ENCODE measurements at regions not wholly inside any gene's neighbourhood (a gene's known extent, or its start where the extent isn't known, plus 50 kb on each side); places are given as distances from the start of the nearest gene placed in this dataset.

DNA sequence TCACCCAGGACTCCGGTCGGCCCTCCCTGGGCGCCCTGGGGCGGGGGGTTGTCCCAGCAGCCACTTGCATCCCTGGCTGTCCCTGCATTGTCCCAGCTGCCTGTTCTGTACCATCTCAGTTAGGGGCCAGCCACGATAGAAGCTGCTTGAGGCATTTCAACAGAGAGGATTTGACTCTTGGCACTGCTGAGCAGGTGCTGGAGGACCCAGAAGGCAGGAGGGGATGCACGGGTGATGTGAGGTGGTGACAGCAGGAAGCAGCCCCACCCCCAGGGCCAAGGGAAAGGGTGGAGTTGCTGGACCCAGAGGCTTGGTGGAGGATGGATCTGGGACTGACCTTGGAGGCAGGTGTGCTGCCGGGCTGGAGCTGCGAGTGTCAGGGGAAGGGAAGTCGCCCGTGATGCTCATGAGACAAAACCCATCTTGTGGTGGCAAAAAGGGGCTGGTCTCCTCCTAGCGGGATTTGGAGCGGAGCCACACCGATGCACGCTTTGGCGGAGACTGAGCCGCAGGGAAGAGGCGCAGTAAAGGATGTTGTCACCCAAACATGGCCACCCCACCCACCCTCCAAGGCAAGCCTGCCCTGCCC, 188.0 kb upstream of the GSE1 start:
- H3K27ac ChIP-seq (ENCODE audit: low read length), result no peak overlapping the region

GRCh38 chr16:85426806-85427205, 186.3 kb upstream of the GSE1 start:
- H3K27ac ChIP-seq (ENCODE audit: low read length), result no peak overlapping the region
- no CpG with 5 or more reads among the region's 2 CpGs for WGBS (ENCODE audit: insufficient coverage, low lambda C conversion rate)
- H3K27me3 ChIP-seq (ENCODE audit: control insufficient read depth, insufficient read depth, low read length), result no peaks in the 10 kb centered on the region
- peaks cover 10% of the 10 kb centered on the region for H3K9me3 ChIP-seq (ENCODE audit: control insufficient read depth, low read depth, low read length)
- H3K4me3 ChIP-seq (ENCODE audit: low read length), result no peak overlapping the region
- peaks cover 12% of the 10 kb centered on the region for H3K36me3 ChIP-seq (ENCODE audit: control insufficient read depth, insufficient read depth, low read length)
- H3K4me1 ChIP-seq (ENCODE audit: control insufficient read depth, insufficient read depth, low read length), result peaks cover 23% of the 10 kb centered on the region
- no peak for DNase-seq

More for the DNA sequence above, 188.0 kb upstream of the GSE1 start:
- Histone ChIP-seq H3K4me3 (ENCODE audit: low read length) (no peak overlapping the region), H3K36me3 (ENCODE audit: control insufficient read depth, insufficient read depth, low read length) (peaks cover 8% of the 10 kb centered on the region), H3K9me3 (ENCODE audit: control insufficient read depth, low read depth, low read length) (peaks cover 13% of the 10 kb centered on the region), H3K4me1 (ENCODE audit: control insufficient read depth, insufficient read depth, low read length) (peaks cover 36% of the 10 kb centered on the region), H3K27me3 (ENCODE audit: control insufficient read depth, insufficient read depth, low read length) (no peaks in the 10 kb centered on the region)
- WGBS (ENCODE audit: insufficient coverage, low lambda C conversion rate), result no CpG with 5 or more reads among the region's 17 CpGs
- DNase-seq, result no peak

- no peak for DNase-seq
- no peak overlapping the region for H3K4me3 ChIP-seq (ENCODE audit: low read length)
- WGBS (ENCODE audit: insufficient coverage, low lambda C conversion rate), result no CpG with 5 or more reads among the region's 17 CpGs
Measured at GRCh38 chr16:85428168-85428898, 184.8 kb upstream of the GSE1 start.

GRCh38 chr16:85428899-85429775, 184.0 kb upstream of the GSE1 start:
- Histone ChIP-seq H3K9me3 (ENCODE audit: control insufficient read depth, low read depth, low read length) (peaks cover 8% of the 10 kb centered on the region), H3K27me3 (ENCODE audit: control insufficient read depth, insufficient read depth, low read length) (no peaks in the 10 kb centered on the region), H3K4me3 (ENCODE audit: low read length) (no peak overlapping the region), H3K36me3 (ENCODE audit: control insufficient read depth, insufficient read depth, low read length) (peaks cover 12% of the 10 kb centered on the region), H3K4me1 (ENCODE audit: control insufficient read depth, insufficient read depth, low read length) (peaks cover 5% of the 10 kb centered on the region), H3K27ac (ENCODE audit: low read length) (no peak overlapping the region)
- no peak for DNase-seq
- WGBS (ENCODE audit: insufficient coverage, low lambda C conversion rate), result 100% methylated on average over 2 of the region's 25 CpGs

More at GRCh38 chr16:85428168-85428898, 184.8 kb upstream of the GSE1 start:
- Histone ChIP-seq H3K4me1 (ENCODE audit: control insufficient read depth, insufficient read depth, low read length) (peaks cover 10% of the 10 kb centered on the region), H3K27ac (ENCODE audit: low read length) (no peak overlapping the region), H3K36me3 (ENCODE audit: control insufficient read depth, insufficient read depth, low read length) (peaks cover 12% of the 10 kb centered on the region), H3K27me3 (ENCODE audit: control insufficient read depth, insufficient read depth, low read length) (no peaks in the 10 kb centered on the region), H3K9me3 (ENCODE audit: control insufficient read depth, low read depth, low read length) (peaks cover 8% of the 10 kb centered on the region)

GRCh38 chr16:85429776-85430522, 183.2 kb upstream of the GSE1 start:
- no peaks in the 10 kb centered on the region for H3K27me3 ChIP-seq (ENCODE audit: control insufficient read depth, insufficient read depth, low read length)
- WGBS (ENCODE audit: insufficient coverage, low lambda C conversion rate), result no CpG with 5 or more reads among the region's 18 CpGs
- H3K36me3 ChIP-seq (ENCODE audit: control insufficient read depth, insufficient read depth, low read length), result peaks cover 6% of the 10 kb centered on the region
- H3K27ac ChIP-seq (ENCODE audit: low read length), result no peak overlapping the region
- no peak for DNase-seq
- no peaks in the 10 kb centered on the region for H3K9me3 ChIP-seq (ENCODE audit: control insufficient read depth, low read depth, low read length)
- peaks cover 3% of the 10 kb centered on the region for H3K4me1 ChIP-seq (ENCODE audit: control insufficient read depth, insufficient read depth, low read length)
- no peak overlapping the region for H3K4me3 ChIP-seq (ENCODE audit: low read length)

- no peak overlapping the region for H3K27ac ChIP-seq (ENCODE audit: low read length)
- H3K4me1 ChIP-seq (ENCODE audit: control insufficient read depth, insufficient read depth, low read length), result peaks cover 5% of the 10 kb centered on the region
- no peaks in the 10 kb centered on the region for H3K9me3 ChIP-seq (ENCODE audit: control insufficient read depth, low read depth, low read length)
- no peak for DNase-seq
- no peaks in the 10 kb centered on the region for H3K27me3 ChIP-seq (ENCODE audit: control insufficient read depth, insufficient read depth, low read length)
- WGBS (ENCODE audit: insufficient coverage, low lambda C conversion rate), result no CpG with 5 or more reads among the region's 37 CpGs
- peaks cover 6% of the 10 kb centered on the region for H3K36me3 ChIP-seq (ENCODE audit: control insufficient read depth, insufficient read depth, low read length)
- no peak overlapping the region for H3K4me3 ChIP-seq (ENCODE audit: low read length)
Measured at GRCh38 chr16:85430523-85431421, 182.3 kb upstream of the GSE1 start.

- Histone ChIP-seq H3K27me3 (ENCODE audit: control insufficient read depth, insufficient read depth, low read length) (no peaks in the 10 kb centered on the region), H3K27ac (ENCODE audit: low read length) (no peak overlapping the region), H3K36me3 (ENCODE audit: control insufficient read depth, insufficient read depth, low read length) (peaks cover 6% of the 10 kb centered on the region), H3K4me1 (ENCODE audit: control insufficient read depth, insufficient read depth, low read length) (peaks cover 13% of the 10 kb centered on the region), H3K4me3 (ENCODE audit: low read length) (no peak overlapping the region), H3K9me3 (ENCODE audit: control insufficient read depth, low read depth, low read length) (no peaks in the 10 kb centered on the region)
- DNase-seq, result no peak
- WGBS (ENCODE audit: insufficient coverage, low lambda C conversion rate), result no CpG with 5 or more reads among the region's 33 CpGs
Measured at GRCh38 chr16:85431431-85432124, 181.5 kb upstream of the GSE1 start.

DNA sequence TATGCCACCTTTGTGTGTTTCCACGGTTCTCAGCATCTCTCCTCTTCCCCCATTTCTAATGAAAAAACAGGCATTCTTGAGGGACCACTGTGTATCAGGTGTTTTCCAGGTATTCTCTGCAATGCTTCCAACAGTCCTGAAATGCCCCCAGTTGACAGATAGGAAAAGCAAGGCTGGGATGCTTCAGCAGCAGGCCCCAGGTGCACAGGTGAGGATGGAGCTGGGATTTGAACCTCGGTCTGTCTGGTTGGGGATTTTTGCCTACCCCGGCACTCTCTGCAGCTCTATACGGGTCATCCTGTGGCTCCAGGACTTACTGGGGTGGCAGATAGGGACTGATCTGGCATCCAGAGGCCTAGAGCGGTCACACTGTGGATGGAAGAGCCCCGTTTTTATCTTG, 180.5 kb upstream of the GSE1 start:
- peaks cover 22% of the 10 kb centered on the region for H3K4me1 ChIP-seq (ENCODE audit: control insufficient read depth, insufficient read depth, low read length)
- H3K4me3 ChIP-seq (ENCODE audit: low read length), result no peak overlapping the region
- H3K9me3 ChIP-seq (ENCODE audit: control insufficient read depth, low read depth, low read length), result no peaks in the 10 kb centered on the region
- H3K27ac ChIP-seq (ENCODE audit: low read length), result no peak overlapping the region
- no peak for DNase-seq
- H3K27me3 ChIP-seq (ENCODE audit: control insufficient read depth, insufficient read depth, low read length), result no peaks in the 10 kb centered on the region
- WGBS (ENCODE audit: insufficient coverage, low lambda C conversion rate), result no CpG with 5 or more reads among the region's 6 CpGs
- peaks cover 6% of the 10 kb centered on the region for H3K36me3 ChIP-seq (ENCODE audit: control insufficient read depth, insufficient read depth, low read length)

GRCh38 chr16:85433477-85433876, 179.6 kb upstream of the GSE1 start:
- Histone ChIP-seq H3K4me1 (ENCODE audit: control insufficient read depth, insufficient read depth, low read length) (peaks cover 31% of the 10 kb centered on the region), H3K27me3 (ENCODE audit: control insufficient read depth, insufficient read depth, low read length) (no peaks in the 10 kb centered on the region), H3K4me3 (ENCODE audit: low read length) (no peak overlapping the region), H3K27ac (ENCODE audit: low read length) (no peak overlapping the region), H3K9me3 (ENCODE audit: control insufficient read depth, low read depth, low read length) (no peaks in the 10 kb centered on the region), H3K36me3 (ENCODE audit: control insufficient read depth, insufficient read depth, low read length) (peaks cover 6% of the 10 kb centered on the region)
- DNase-seq, result no peak
- 100% methylated on average over 1 of the region's 1 CpG for WGBS (ENCODE audit: insufficient coverage, low lambda C conversion rate)
